Body of pancreas (tissue), 4 donors: ENCODE measurements at regions not wholly inside any gene's neighbourhood (a gene's known extent, or its start where the extent isn't known, plus 50 kb on each side); places are given as distances from the start of the nearest gene placed in this dataset.

Experiments used
- POLR2A ChIP-seq, 3 donors: fragments of 450-650 bp; IDR thresholded peaks; one replicate each; pipeline ENCODE4 v1.6.1; 2016; ENCODE audit warnings: antibody characterized with exemption in 3 of 3, mild to moderate bottlenecking in 2 of 3
- TF ChIP-seq, protein P1 (sequence below), 7 experiments: fragments of 450-650 bp in 4 of 7; fragments of 200-600 bp in 3 of 7; sonication (generic) in 3 of 7; IDR thresholded peaks; one replicate each; pipeline ENCODE4 v1.5.1; 2016 to 2019; ENCODE audit warnings: antibody characterized with exemption in 7 of 7

DNA sequence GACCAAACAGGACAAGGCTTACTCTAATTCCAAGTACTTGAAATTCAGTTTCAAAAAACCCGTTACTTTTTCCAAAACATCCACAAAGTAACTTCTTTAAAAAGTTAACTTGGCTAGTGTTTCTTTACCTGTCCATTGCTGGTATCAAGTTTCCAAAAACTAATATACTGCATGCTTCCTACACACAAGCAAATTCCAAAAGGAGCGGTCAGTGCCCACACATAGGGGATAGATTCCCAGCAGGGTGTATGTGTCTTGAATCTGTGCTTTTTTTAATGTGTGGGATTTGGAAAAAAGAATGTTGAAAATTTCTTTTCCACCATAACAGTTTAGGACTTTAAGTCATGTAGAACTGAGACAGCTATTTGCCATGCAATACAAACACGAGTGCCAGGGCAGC, 367.8 kb upstream of the SOX9 start:
- TF ChIP-seq, protein P1, sequence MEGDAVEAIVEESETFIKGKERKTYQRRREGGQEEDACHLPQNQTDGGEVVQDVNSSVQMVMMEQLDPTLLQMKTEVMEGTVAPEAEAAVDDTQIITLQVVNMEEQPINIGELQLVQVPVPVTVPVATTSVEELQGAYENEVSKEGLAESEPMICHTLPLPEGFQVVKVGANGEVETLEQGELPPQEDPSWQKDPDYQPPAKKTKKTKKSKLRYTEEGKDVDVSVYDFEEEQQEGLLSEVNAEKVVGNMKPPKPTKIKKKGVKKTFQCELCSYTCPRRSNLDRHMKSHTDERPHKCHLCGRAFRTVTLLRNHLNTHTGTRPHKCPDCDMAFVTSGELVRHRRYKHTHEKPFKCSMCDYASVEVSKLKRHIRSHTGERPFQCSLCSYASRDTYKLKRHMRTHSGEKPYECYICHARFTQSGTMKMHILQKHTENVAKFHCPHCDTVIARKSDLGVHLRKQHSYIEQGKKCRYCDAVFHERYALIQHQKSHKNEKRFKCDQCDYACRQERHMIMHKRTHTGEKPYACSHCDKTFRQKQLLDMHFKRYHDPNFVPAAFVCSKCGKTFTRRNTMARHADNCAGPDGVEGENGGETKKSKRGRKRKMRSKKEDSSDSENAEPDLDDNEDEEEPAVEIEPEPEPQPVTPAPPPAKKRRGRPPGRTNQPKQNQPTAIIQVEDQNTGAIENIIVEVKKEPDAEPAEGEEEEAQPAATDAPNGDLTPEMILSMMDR (IDR thresholded peaks at IDR 0.05) = no peak
- no peak for TF ChIP-seq POLR2A (IDR thresholded peaks at IDR 0.05)
